Vagina (tissue), 2 donors: ENCODE measurements at regions not wholly inside any gene's neighbourhood (a gene's known extent, or its start where the extent isn't known, plus 50 kb on each side); places are given as distances from the start of the nearest gene placed in this dataset.

ENCODE experiments used
- CTCF ChIP-seq, 3 experiments: fragments of 450-650 bp in 2 of 3; fragments of 200-600 bp in 1 of 3; sonication (generic) in 1 of 3; IDR thresholded peaks; one replicate each; pipeline ENCODE4 v1.5.1; 2017 to 2019; ENCODE audit warnings: antibody characterized with exemption in 3 of 3, mild to moderate bottlenecking in 2 of 3, moderate library complexity in 2 of 3
- POLR2AphosphoS5 ChIP-seq, 2 donors: sonication (generic); formaldehyde crosslinking; IDR thresholded peaks; one replicate each; pipeline ENCODE4 v1.9.0; 2017; ENCODE audit warnings: antibody characterized with exemption in 2 of 2, mild to moderate bottlenecking in 2 of 2, low read depth in 1 of 2; ENCODE audit not compliant: insufficient read depth in 1 of 2

- TF ChIP-seq CTCF (IDR thresholded peaks at IDR 0.05), result no peak
- no peak for TF ChIP-seq POLR2AphosphoS5 (IDR thresholded peaks at IDR 0.05; ENCODE audit: insufficient read depth in 1 of 2, low read depth in 1 of 2)
These were observed 327.6 kb downstream of the RDH14 start for GRCh38 chr2:18232731-18233438.
